Renal cortical epithelial cell (primary cell): ENCODE measurements at regions not wholly inside any gene's neighbourhood (a gene's known extent, or its start where the extent isn't known, plus 50 kb on each side); places are given as distances from the start of the nearest gene placed in this dataset.
A peak's percentile ranks its signal among the peaks of the same experiment; 100 is the strongest.
"Not testable (repeated sequence)": the region's sequence is repeated elsewhere in the genome, so short reads cannot be mapped to it uniquely, and the experiment has no call there.

ENCODE experiments used
- DNase-seq: peaks from one replicate; pipeline ENCODE4 v3.0.0-alpha.2; 2011; ENCODE audit warnings: low read depth

DNA sequence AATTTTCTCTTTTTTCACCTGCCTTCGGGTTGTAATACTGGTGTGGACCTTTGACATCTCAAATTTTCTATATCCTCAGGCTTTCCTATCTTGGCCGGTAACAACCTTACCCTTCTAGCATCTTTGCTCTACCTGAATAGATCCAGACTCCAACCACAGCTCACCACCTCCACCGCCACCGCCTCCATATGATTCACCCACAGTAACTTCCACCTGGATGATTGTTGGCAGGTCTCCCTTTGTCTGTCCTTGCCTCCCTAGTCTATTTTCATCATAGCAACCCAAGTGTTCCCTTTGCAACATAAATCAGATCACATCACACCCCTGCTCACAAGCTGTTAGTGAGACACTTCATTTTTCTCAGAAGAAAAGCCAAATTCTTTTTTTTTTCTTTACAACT, 525.8 kb upstream of the POU3F2 start:
- DNase-seq: no peak

DNA sequence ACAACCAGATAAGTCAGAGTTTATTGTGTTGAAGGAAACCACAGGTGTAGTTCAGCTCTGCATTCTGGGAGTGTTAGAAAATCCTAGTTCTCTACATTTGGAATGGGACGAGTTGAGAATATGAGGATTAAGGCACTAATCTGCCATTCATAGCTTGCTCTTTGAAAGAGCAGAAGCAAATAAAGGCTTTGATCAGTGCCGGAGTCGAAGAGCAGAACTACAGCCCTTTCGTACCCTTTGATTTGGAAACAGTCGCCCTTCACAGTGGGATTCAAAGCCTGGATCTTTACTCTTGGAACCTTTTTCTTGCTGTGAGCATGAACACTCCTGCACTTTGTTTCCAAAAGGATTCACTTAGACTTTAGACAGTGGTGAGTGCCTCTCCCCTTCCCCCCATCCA, 523.9 kb upstream of the POU3F2 start:
- DNase-seq: no peak

DNA sequence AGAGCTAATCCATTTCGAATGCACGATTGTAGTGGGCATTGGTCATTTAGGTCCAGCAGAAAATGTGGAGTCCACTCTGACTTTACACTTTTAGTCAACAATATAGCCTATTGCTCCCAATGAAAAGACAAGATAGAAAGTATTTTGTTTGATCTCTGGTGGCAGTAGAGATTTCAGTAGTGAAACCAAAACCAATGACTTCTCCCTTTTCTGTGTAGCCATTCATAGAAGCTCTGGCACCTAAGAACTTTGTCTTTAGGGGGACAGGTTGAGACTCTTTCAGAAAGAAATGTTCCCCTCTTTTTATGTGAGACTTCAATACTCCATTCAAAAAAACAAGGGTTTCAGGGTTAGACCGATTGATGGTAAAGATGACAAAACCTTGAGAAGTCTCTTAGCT, 510.8 kb upstream of the POU3F2 start:
- DNase-seq: no peak

DNA sequence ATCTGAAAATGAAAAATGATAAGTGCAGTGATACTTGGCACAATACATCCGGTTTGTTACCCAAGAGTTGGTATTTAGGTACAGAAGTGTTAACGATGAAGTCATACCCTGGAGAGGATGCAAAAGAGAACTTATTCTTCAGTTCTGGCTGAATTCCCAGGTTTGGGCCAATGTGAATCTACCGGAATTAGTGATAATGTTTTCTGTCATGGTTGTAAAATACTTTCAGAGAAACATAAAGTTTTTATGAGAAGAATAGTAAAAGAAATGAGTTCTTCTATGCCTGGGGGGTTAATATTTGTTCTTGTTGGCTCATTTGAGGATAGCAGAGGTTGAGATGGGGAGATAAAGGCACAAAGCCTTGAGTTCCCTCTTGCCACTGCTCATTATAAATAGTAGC, 509.9 kb upstream of the POU3F2 start:
- DNase-seq: no peak

DNA sequence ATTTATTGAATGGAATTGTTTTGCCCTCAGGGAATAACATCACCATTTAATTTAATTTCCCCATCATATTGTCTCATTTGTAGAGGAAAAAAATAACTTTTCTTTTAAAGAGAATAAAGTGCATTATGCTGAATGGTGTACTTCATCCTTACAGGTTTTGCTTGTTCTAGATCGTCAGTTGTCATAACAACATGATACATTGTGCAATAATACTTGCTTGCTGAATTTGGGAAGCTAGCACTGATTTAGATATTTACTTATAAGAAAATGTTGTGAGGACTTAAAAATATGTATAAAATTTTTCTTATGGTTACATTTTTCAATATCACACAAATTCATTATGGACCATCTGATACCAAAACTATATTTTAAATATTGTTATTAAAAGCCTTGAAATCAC, 509.0 kb upstream of the POU3F2 start:
- no peak for DNase-seq

DNA sequence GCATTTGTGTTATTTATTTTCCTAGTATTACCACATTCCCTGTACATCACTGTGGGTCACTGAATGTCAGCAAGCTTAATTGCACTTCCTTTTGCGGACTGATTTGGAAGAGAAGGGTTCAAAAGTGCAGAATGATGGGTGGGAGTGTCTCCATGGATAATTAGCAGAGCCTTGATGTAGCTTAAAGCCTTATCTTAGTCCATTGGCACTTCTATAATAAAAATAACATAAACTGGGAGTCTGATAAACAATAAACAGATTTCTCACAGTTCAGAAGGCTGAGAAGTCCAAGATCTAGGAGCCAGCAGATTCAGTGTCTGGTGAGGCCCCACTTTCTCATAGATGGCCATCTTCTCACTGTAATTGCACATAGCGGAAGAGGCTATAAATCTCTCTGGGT, 501.1 kb upstream of the POU3F2 start:
- no peak for DNase-seq

DNA sequence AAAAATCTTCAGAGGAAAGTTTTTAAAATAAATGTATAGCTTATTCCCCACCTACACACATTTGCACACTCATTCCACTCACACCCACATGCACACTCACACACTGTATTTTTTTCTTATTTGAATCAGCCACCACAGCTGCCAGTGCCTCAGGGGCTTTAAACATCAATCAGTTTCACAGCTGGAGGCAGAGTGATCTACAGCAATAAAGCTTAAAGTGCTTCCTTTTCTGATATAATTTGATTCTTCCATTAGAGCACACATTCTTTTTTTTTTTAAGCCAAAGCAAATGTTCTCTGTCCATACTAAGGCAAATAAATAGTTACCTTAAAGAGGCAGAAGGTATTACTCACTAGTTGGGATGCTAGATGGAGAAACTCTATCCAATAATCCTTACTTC, 498.8 kb upstream of the POU3F2 start:
- no peak for DNase-seq

DNA sequence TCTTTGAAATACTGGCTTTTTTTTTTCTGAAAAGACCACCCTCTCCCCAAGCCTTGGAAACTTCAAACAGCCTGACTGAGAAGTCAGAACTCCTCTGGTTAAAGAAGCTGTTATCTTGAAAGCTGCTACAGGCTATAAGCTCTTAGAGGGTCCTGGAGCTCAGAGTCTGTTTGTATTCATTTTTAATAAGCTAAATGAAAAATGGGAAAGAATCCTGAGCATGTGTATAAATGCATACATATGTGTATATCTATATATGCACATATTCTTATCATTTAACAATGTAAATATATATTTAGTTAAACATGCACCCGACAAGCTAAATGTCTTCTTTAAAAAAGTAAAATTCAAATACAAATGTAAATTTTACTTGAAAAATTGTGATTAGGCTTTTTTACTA, 494.9 kb upstream of the POU3F2 start:
- DNase-seq: no peak

DNA sequence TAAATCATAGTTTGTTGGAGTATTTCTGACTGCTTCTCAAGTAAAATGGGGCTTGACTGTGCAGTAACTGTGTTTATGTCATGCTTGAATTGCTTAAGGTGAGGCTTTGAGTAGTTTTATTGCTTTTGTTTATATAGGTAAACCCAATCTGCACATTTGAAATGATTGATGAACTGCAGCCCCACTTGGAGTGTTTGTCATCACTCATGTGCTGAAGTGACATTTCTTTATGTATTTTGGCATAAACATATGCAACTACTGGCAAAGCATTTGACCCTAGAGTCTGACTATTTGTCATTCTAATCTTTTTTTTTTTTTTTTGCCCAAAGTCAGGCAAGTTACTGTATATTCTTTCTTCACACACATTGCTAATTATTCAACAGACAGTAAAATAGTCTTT, 491.4 kb upstream of the POU3F2 start:
- no peak for DNase-seq

DNA sequence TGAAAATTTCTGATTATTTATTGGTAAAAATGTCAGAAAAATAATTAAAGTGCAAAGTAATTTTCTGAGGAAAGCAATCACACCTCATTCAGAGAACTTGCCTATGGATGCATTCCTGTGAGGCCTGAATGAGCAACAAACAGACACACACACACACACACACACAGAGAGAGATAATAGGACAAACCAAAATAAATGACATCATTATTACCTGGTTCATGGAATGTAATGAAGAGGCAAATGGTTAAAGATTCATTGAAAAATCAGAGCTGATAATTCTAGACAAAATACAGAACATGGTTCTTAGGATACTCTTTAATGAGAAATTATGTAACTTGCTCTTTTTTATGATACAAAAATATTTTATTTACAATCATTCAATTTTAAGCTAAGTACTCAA, 490.6 kb upstream of the POU3F2 start:
- no peak for DNase-seq

DNA sequence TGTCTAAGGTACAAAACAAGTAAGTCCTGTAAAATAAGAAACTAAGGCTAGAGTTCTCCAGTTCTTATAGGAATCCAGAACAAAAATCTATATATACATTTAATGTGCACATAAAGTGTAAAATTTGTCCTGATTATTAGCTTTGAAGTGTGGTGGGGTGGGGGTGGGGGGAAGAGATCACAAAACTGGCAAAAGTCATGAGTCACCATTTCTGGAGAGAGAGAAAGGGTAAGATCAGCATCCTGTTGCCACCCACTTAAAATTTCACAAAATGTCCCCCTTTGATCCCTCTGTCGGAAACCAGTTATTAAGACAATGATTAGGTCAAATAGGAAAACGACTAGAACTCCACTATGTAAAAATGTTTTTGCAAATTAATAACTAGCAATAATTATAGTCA, 482.0 kb upstream of the POU3F2 start:
- DNase-seq: no peak

DNA sequence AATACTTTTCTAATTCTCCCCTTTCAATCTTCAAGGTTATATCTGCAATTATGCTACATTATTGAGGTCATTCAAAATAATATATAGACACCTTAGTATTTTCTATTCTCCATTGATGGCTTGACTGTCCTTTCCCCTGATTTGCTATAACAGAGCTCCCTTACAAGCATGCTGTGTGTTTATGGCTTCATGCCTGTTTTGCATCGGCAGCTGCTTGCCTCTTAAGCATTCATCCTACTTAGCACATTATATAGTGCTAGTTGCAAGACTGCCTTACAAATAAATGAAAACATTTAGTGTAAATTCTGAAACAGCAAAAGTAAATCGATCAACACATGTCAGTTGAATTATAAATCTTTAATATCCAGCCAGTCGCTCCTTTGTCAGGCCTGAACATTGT, 476.2 kb upstream of the POU3F2 start:
- no peak for DNase-seq

DNA sequence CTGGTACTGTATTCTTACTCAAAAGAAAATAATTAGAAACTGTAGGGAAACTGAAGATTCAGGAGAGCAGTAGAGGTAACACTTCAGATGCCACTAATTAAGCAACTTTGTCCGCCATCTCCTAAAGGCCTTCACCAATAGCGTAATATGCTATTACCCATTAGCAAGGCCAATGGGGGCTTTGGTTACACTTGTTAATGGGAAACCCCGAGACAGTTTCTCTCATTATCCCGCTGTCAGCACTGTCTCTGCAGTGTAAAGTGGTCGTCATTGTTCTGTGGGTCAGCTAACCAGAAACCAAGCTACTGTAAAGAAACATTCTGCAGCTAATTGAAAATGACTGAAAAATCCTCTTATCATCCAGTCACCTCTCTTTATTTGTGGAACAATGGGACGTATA, 468.0 kb upstream of the POU3F2 start:
- no peak for DNase-seq

DNA sequence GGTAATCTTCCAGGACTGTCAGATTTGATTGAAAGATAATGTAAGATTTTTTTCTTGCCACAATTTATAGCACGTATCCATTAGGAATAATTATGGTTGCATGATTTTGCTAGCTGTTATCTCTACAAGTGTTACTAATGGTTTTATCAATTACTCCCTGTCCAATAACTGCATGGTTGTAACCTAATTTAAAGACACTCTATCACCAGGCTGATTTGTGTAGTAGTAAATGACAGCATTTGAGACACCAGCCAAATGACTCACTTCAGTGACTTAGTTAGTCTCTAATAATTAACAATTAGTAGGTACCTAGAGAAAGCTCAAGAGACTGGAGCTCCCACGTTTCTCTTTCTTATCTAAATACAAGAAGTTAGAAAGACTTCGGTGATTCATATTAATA, 453.8 kb upstream of the POU3F2 start:
- DNase-seq: peak; percentile 7

DNA sequence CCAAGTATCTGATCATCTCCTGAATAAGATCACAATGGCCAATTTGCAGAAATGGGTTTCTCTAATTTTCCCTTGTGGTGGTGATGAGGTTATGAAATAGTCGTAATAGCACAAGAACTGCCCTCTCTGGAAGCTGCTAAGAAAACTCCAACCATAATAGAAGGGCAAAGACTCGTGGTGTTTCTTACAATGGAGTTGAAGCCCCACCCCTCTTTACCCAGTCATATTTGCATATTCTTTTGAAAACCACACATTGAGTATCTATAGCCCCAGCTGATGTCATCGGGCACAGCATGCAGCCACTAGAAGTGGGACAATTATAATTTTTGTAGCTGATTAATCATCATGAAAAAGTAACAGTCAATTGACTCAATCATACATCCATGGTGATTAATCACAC, 452.1 kb upstream of the POU3F2 start:
- DNase-seq: no peak

DNA sequence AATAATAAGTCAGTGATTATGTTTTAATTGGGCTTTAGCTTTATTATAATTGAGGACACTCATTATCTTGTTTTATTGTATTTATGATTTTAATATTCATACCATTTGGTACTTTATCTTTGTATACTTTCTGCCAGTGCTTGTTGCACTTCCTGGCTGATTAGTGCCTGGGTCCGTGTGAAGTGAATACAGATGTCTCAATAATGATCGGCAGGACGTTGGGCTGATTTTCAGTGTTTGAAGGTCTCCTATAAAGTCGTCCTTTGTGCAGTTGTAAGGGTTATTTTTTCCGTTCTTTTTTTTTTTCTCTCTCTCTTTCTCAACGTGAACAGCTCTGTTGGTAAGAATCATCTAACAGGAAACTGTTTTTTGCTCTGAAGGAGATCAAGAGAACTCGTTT, 450.0 kb upstream of the POU3F2 start:
- no peak for DNase-seq

DNA sequence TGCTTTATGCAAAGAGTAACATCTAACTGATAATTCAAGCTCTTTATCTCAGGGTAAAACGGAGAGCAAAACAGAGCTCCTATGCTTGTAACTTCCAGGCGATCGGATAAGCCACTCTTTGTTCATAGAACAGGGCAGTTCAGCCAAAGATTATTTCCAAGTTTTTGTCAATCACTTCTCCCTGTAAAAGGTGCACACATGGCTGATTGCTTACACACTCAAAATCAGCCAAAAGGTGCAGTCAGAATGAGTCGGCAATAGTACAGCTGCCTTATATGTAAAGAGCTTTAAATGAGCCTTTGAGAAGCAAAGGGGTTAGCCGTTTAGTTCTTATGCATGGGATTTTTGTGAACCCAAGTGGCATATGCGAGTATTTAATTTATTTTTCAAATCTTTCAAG, 449.6 kb upstream of the POU3F2 start:
- no peak for DNase-seq

DNA sequence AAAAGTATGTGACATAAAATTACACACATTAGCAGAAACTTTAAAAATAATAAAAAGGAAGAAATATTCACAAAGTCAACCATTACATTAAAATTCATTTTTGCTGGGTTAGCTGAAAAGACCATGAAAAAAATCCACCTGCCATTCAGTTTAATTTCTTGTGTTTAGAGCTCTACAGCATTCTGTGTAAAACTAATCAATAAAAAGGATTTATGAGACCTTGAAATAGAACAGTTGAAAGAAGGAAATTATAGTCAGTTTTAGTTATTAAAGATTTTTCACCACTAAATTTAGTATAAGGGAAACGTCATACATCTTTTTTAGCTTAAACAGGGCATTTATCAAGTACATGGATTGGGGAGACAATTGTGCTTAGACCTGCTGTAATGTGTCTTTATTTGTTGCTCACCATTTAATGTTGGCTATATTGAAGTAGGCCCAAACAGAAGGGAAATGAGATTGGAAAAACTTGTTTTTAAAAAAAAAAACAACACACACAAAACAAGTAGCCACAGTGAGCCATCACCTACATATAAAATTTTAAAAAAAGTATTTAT, 438.7 kb upstream of the POU3F2 start:
- no peak for DNase-seq

DNA sequence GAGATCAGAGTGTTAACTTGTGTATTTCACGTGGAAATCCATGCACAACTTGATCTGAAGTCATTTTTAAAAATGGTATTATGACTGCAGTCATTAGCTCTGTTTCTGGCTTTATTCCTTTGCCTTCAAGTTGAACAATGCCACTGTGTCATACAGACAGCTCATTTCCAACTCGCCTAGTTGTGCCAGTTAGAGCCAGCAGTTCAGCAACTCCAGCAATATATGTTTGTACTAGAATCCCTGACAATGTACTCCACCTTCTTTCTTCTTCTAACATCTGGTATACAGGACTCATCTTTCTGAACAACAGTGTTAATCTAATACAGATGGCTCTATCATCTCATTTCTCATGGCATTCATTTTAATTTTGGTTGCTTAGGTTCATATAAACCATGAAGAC, 418.3 kb upstream of the POU3F2 start:
- no peak for DNase-seq

DNA sequence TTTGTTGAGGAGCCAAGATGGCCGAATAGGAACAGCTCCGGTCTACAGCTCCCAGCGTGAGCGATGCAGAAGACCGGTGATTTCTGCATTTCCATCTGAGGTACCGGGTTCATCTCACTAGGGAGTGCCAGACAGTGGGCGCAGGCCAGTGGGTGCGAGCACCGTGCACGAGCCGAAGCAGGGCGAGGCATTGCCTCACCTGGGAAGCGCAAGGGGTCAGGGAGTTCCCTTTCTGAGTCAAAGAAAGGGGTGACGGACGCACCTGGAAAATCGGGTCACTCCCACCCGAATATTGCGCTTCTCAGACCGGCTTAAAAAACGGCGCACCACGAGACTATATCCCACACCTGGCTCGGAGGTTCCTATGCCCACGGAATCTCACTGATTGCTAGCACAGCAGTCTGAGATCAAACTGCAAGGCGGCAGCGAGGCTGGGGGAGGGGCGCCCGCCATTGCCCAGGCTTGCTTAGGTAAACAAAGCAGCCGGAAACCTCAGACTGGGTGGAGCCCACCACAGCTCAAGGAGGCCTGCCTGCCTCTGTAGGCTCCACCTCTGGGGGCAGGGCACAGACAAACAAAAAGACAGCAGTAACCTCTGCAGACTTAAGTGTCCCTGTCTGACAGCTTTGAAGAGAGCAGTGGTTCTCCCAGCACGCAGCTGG, 417.7 kb upstream of the POU3F2 start:
- not testable (repeated sequence) for DNase-seq

DNA sequence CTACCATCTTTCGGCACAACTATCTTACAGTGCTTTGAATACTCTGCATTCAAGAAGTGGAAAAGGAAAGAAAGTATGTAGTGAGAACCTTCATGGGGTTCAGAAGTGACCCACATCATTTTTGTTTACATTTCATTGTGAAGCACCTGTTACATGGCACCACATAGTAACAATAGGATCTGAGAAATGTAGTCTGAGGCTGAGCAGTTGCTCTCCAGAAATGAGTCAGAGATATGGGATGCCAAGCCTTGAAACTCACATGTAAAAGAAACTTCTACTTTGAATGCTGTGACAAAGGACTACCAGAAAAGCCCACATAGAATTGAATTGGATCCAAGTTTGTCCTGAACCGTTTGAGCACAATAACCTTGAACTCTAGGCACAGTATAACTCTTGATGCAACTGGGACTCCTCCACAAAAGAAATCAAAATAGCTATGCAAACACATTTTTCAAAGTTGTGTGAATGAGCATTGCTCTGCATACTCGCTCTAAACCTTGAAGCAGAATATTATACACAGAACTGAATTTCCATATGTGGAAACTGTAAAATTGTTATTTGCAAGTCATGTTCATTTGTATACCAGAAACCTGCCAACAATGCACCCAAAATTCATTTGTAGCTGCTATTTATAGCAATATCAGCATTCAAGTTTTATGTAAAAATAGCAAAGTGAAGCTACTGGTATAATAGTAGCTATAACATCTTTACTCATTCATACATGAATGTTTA, 400.9 kb upstream of the POU3F2 start:
- no peak for DNase-seq

DNA sequence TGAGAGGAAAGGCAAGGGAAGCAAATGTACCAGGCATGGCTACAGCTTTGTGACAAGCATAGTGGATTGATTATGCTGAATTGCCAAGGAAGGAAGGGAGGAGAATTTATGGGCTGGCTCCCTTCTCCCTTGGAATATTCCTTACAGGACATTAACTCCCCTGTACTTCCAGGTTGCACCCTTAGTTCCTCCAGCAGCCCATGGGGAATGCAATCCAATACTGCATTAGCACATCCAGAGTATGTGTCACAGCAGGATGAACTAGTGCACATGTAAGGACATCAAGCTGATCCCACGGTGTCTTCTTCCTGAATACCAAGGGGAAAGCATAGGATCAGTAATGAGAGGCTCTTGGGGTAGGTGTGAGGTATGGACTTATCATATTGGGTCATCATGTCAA, 390.7 kb upstream of the POU3F2 start:
- DNase-seq: no peak

DNA sequence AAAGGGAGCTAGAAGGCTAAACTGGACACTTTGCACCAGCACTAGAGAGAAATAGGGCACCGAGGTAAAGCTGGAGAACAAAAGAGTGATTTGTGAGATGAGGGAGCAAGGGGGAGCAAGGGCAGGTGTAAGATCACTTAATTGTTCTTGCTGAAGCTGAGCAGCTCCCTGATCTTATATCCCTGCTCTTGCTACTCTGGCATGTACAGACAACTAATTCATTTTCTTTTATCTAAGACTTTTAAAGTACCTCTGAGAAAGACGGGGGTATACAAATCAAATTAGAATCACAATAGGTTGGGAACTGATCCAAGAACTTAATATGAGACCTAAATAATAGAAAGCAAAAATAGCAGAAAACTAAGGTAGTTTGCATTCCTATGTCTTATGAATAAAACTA, 381.7 kb upstream of the POU3F2 start:
- no peak for DNase-seq
